NCI-H1092 treated with DMSO at 0.1 percent for 48 hours (cell line): ENCODE measurements at regions not wholly inside any gene's neighbourhood (a gene's known extent, or its start where the extent isn't known, plus 50 kb on each side); places are given as distances from the start of the nearest gene placed in this dataset.
A peak's percentile ranks its signal among the peaks of the same experiment; 100 is the strongest.
"Not testable (repeated sequence)": the region's sequence is repeated elsewhere in the genome, so short reads cannot be mapped to it uniquely, and the experiment has no call there.

ENCODE experiments used
- DNase-seq: peaks from one replicate; lab custom pipeline; 2025; lab: John Stamatoyannopoulos, UW

- no peak for DNase-seq
These were observed 105.7 kb upstream of the PPM1H start for GRCh38 chr12:63040526-63041220.

GRCh38 chr12:63038713-63039100 is 103.8 kb upstream of the PPM1H start:
- peak; percentile 35 for DNase-seq

GRCh38 chr12:63037746-63038712 is 103.1 kb upstream of the PPM1H start:
- peak; percentile 54 for DNase-seq

- no peak for DNase-seq
These were observed 102.0 kb upstream of the PPM1H start for GRCh38 chr12:63036974-63037335.

GRCh38 chr12:63036216-63036973 is 101.4 kb upstream of the PPM1H start:
- DNase-seq: peak; percentile 9

- DNase-seq: no peak
These were observed 99.7 kb upstream of the PPM1H start for GRCh38 chr12:63034601-63035000.

GRCh38 chr12:63029676-63030075 is 94.7 kb upstream of the PPM1H start:
- DNase-seq: no peak

GRCh38 chr12:63028951-63029350 is 94.0 kb upstream of the PPM1H start:
- no peak for DNase-seq

GRCh38 chr12:63025116-63025515 is 90.2 kb upstream of the PPM1H start:
- no peak for DNase-seq

GRCh38 chr12:63023926-63024325 is 89.0 kb upstream of the PPM1H start:
- DNase-seq: no peak

- no peak for DNase-seq
These were observed 86.2 kb upstream of the PPM1H start for GRCh38 chr12:63021116-63021515.

- DNase-seq: no peak
These were observed 85.3 kb upstream of the PPM1H start for GRCh38 chr12:63020269-63020668.

GRCh38 chr12:63018273-63018672 is 83.3 kb upstream of the PPM1H start:
- DNase-seq: no peak

GRCh38 chr12:63013302-63013701 is 78.4 kb upstream of the PPM1H start:
- no peak for DNase-seq

GRCh38 chr12:63010698-63011097 is 75.7 kb upstream of the PPM1H start:
- DNase-seq: no peak

- no peak for DNase-seq
These were observed 73.4 kb upstream of the PPM1H start for GRCh38 chr12:63008372-63008771.

GRCh38 chr12:63007726-63008125 is 72.8 kb upstream of the PPM1H start:
- DNase-seq: no peak

GRCh38 chr12:63006536-63006935 is 71.6 kb upstream of the PPM1H start:
- DNase-seq: no peak

- DNase-seq: no peak
These were observed 70.4 kb upstream of the PPM1H start for GRCh38 chr12:63005382-63005781.

- DNase-seq: no peak
These were observed 68.4 kb upstream of the PPM1H start for GRCh38 chr12:63003223-63003819.

GRCh38 chr12:63002059-63002458 is 67.1 kb upstream of the PPM1H start:
- DNase-seq: not testable (repeated sequence)

GRCh38 chr12:62998454-62998853 is 63.5 kb upstream of the PPM1H start:
- no peak for DNase-seq
